CD14-positive monocyte (primary cell): ENCODE measurements at regions not wholly inside any gene's neighbourhood (a gene's known extent, or its start where the extent isn't known, plus 50 kb on each side); places are given as distances from the start of the nearest gene placed in this dataset.

Source experiments
- DNase-seq, 3 donors: peaks; one replicate each; pipeline ENCODE4 v3.0.0-alpha.2; 2011 to 2022
- H2AFZ ChIP-seq: 2 replicates; pipeline ENCODE4 v1.6.0; 2012; ENCODE audit warnings: mild to moderate bottlenecking, low read depth, low read length, inconsistent platforms; ENCODE audit not compliant: insufficient read depth, poor library complexity, severe bottlenecking
- H3K27ac ChIP-seq, 2 donors: 1 replicate in 1 of 2; 2 replicates in 1 of 2; pipeline ENCODE4 v1.5.1; 2012 to 2013; ENCODE audit warnings: low read length in 2 of 2, control low read depth in 1 of 2, inconsistent platforms in 1 of 2, low read depth in 1 of 2, mild to moderate bottlenecking in 1 of 2
- H3K27me3 ChIP-seq, 2 donors: one replicate each; pipeline versions ENCODE4 v1.6.0 to v1.6.1; 2011 to 2013; ENCODE audit warnings: low read length in 2 of 2; ENCODE audit not compliant: control insufficient read depth in 2 of 2, insufficient read depth in 2 of 2
- H3K36me3 ChIP-seq, 2 donors: replicated peaks in 1 of 2; 1 replicate in 1 of 2; 2 replicates in 1 of 2; pipeline versions ENCODE4 v1.5.1 to v1.6.1; 2012 to 2013; ENCODE audit warnings: low read length in 2 of 2, control low read depth in 1 of 2, inconsistent platforms in 1 of 2, mild to moderate bottlenecking in 1 of 2; ENCODE audit not compliant: insufficient read depth in 2 of 2, control insufficient read depth in 1 of 2
- H3K4me1 ChIP-seq, 2 donors: 1 replicate in 1 of 2; 2 replicates in 1 of 2; pipeline versions ENCODE4 v1.5.1 to v1.6.1; 2012 to 2013; ENCODE audit warnings: low read length in 2 of 2, control low read depth in 1 of 2, inconsistent platforms in 1 of 2, mild to moderate bottlenecking in 1 of 2, moderate library complexity in 1 of 2; ENCODE audit not compliant: insufficient read depth in 2 of 2, control insufficient read depth in 1 of 2
- H3K4me2 ChIP-seq: replicated peaks from 2 replicates; pipeline ENCODE3; 2012; ENCODE audit warnings: low read length, moderate library complexity, mild to moderate bottlenecking; ENCODE audit not compliant: poor library complexity, severe bottlenecking; ENCODE audit errors: extremely low read depth
- H3K4me3 ChIP-seq, 3 experiments: fragments of 200-600 bp in 1 of 3; sonication (generic) in 1 of 3; replicated peaks in 1 of 3; 1 replicate in 2 of 3; 2 replicates in 1 of 3; pipeline ENCODE4 v1.5.1; 2011 to 2013; ENCODE audit warnings: low read length in 3 of 3, mild to moderate bottlenecking in 3 of 3, control low read depth in 2 of 3, low read depth in 2 of 3, inconsistent platforms in 1 of 3, moderate library complexity in 1 of 3
- H3K79me2 ChIP-seq: 2 replicates; pipeline ENCODE4 v1.6.0; 2012; ENCODE audit warnings: mild to moderate bottlenecking, control low read depth, inconsistent platforms, low read length, moderate library complexity; ENCODE audit not compliant: insufficient read depth
- H3K9ac ChIP-seq: 2 replicates; pipeline ENCODE4 v1.6.0; 2017; ENCODE audit warnings: low read length, mild to moderate bottlenecking; ENCODE audit not compliant: insufficient read depth, poor library complexity, severe bottlenecking
- H3K9me3 ChIP-seq, 2 donors: replicated peaks in 1 of 2; 1 replicate in 1 of 2; 2 replicates in 1 of 2; pipeline versions ENCODE4 v1.5.1 to v1.6.1; 2012 to 2013; ENCODE audit warnings: low read length in 2 of 2, control low read depth in 1 of 2; ENCODE audit not compliant: control insufficient read depth in 1 of 2, insufficient read depth in 1 of 2
- H4K20me1 ChIP-seq: 2 replicates; pipeline ENCODE4 v1.6.0; 2012; ENCODE audit warnings: mild to moderate bottlenecking, low read length, control low read depth, moderate library complexity; ENCODE audit not compliant: insufficient read depth
- H3K27ac Mint-ChIP-seq, 7 donors: one replicate each; pipeline ENCODE4 v1.8.0; 2020; ENCODE audit warnings: mild to moderate bottlenecking in 7 of 7, mixed read lengths in 7 of 7, moderate library complexity in 6 of 7, inconsistent platforms in 2 of 7
- H3K27me3 Mint-ChIP-seq, 3 donors: one replicate each; pipeline ENCODE4 v1.8.0; 2021 to 2022; ENCODE audit warnings: low read depth in 3 of 3, mild to moderate bottlenecking in 3 of 3, mixed read lengths in 3 of 3, moderate library complexity in 3 of 3, inconsistent platforms in 1 of 3
- H3K36me3 Mint-ChIP-seq, 2 donors: one replicate each; pipeline ENCODE4 v1.8.0; 2020; ENCODE audit warnings: mixed read lengths in 2 of 2, inconsistent platforms in 1 of 2, mild to moderate bottlenecking in 1 of 2
- H3K4me1 Mint-ChIP-seq: one replicate; pipeline ENCODE4 v1.8.0; 2020; ENCODE audit warnings: mild to moderate bottlenecking, mixed read lengths
- H3K4me3 Mint-ChIP-seq, 2 donors: one replicate each; pipeline ENCODE4 v1.8.0; 2020; ENCODE audit warnings: mild to moderate bottlenecking in 2 of 2, mixed read lengths in 2 of 2, moderate library complexity in 1 of 2
- H3K9me3 Mint-ChIP-seq, 7 donors: one replicate each; pipeline ENCODE4 v1.8.0; 2020 to 2022; ENCODE audit warnings: mixed read lengths in 7 of 7, mild to moderate bottlenecking in 6 of 7, moderate library complexity in 6 of 7, inconsistent platforms in 2 of 7
- WGBS: methylation state at CpG from one replicate; pipeline ENCODE4 v1.1.5; 2013; ENCODE audit warnings: missing lambda C conversion rate; ENCODE audit not compliant: insufficient coverage; 5-methylcytosine and 5-hydroxymethylcytosine counted together
- intact Hi-C, 2 donors: fragments of 100-400 bp; cut with micrococcal nuclease; formaldehyde crosslinking; loops; one replicate each; pipeline versions ENCODE4 v1.15.0 to v1.15.1; 2023
- TF ChIP-seq, protein P1 (sequence below): fragments of 200-600 bp; IDR thresholded peaks from one replicate; pipeline ENCODE4 v1.8.0; 2022; ENCODE audit warnings: antibody characterized with exemption, mild to moderate bottlenecking

DNA sequence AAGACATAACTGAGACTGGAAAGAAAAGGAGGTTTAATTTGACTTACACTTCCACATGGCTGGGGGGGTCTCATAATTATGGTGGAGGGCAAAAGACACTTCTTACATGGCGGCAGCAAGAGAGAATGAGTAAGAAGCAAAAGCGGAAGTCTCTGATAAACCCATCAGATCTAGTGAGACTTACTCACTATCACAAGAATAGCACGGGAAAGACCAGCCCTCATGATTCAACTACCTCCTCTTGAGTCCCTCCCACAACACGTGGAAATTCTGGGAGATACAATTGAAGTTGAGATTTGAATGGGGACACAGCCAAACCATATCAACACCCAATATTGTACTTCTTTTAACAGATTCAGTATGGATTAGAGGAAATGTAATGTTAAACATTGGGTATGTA lies 646.6 kb downstream of the ANKRD50 start:
- Histone ChIP-seq H3K27ac (no peak overlapping the region), H3K4me1 (peaks cover 0 to 1% of the 10 kb centered on the region in 2 donors), H3K27me3 (no peaks in the 10 kb centered on the region), H3K79me2 (no peaks in the 10 kb centered on the region), H3K4me2 (no peak overlapping the region), H4K20me1 (no peaks in the 10 kb centered on the region), H3K36me3 (no peaks in the 10 kb centered on the region), H3K9ac (no peak overlapping the region), H3K9me3 (peaks cover 5 to 13% of the 10 kb centered on the region in 2 donors), H2AFZ (no peak overlapping the region), H3K4me3 (no peak overlapping the region)
- H3K4me3 Mint-ChIP-seq, result no peak overlapping the region
- WGBS, result 100% methylated on average over 2 of the region's 4 CpGs
- no peak for DNase-seq
- H3K9me3 Mint-ChIP-seq, result peaks cover 5 to 17% (median 12%) of the 10 kb centered on the region in 7 donors
- H3K4me1 Mint-ChIP-seq, result no peaks in the 10 kb centered on the region
- peak overlapping the region in 1 of 7 donors; percentile 2 for H3K27ac Mint-ChIP-seq
- TF ChIP-seq, protein P1, sequence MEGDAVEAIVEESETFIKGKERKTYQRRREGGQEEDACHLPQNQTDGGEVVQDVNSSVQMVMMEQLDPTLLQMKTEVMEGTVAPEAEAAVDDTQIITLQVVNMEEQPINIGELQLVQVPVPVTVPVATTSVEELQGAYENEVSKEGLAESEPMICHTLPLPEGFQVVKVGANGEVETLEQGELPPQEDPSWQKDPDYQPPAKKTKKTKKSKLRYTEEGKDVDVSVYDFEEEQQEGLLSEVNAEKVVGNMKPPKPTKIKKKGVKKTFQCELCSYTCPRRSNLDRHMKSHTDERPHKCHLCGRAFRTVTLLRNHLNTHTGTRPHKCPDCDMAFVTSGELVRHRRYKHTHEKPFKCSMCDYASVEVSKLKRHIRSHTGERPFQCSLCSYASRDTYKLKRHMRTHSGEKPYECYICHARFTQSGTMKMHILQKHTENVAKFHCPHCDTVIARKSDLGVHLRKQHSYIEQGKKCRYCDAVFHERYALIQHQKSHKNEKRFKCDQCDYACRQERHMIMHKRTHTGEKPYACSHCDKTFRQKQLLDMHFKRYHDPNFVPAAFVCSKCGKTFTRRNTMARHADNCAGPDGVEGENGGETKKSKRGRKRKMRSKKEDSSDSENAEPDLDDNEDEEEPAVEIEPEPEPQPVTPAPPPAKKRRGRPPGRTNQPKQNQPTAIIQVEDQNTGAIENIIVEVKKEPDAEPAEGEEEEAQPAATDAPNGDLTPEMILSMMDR, result no peak
- H3K27me3 Mint-ChIP-seq, result no peaks in the 10 kb centered on the region
- H3K36me3 Mint-ChIP-seq, result no peaks in the 10 kb centered on the region
- intact Hi-C loops, result no loop called here

GRCh38 chr4:124066595-124066994 lies 645.9 kb downstream of the ANKRD50 start:
- Histone ChIP-seq H3K4me1 (no peaks in the 10 kb centered on the region), H3K4me2 (no peak overlapping the region), H3K9me3 (peaks cover 5 to 17% of the 10 kb centered on the region in 2 donors), H3K4me3 (no peak overlapping the region), H3K27ac (no peak overlapping the region), H3K79me2 (no peaks in the 10 kb centered on the region), H2AFZ (no peak overlapping the region), H4K20me1 (no peaks in the 10 kb centered on the region), H3K9ac (no peak overlapping the region), H3K36me3 (no peaks in the 10 kb centered on the region), H3K27me3 (no peaks in the 10 kb centered on the region)
- TF ChIP-seq, protein P1, result no peak
- H3K4me3 Mint-ChIP-seq, result no peak overlapping the region
- WGBS, result no CpG with 5 or more reads among the region's 1 CpG
- H3K36me3 Mint-ChIP-seq, result no peaks in the 10 kb centered on the region
- no peaks in the 10 kb centered on the region for H3K4me1 Mint-ChIP-seq
- intact Hi-C loops, result no loop called here
- no peaks in the 10 kb centered on the region for H3K27me3 Mint-ChIP-seq
- no peak for DNase-seq
- peaks cover 7 to 21% (median 15%) of the 10 kb centered on the region in 7 donors for H3K9me3 Mint-ChIP-seq
- H3K27ac Mint-ChIP-seq, result no peak overlapping the region
